ENCODE measurements at regions not wholly inside any gene's neighbourhood (a gene's known extent, or its start where the extent isn't known, plus 50 kb on each side); places are given as distances from the start of the nearest gene placed in this dataset.

- TF ChIP-seq CTCF (IDR thresholded peaks at IDR 0.05; ENCODE audit: insufficient read depth, low read length) (no peak), POLR2AphosphoS5 (IDR thresholded peaks at IDR 0.05; ENCODE audit: low read depth) (no peak)
Observed at GRCh38 chr2:65583061-65583460, 150.7 kb upstream of the SPRED2 start.

Measured in HL-60 (cell line).